ENCODE measurements at regions not wholly inside any gene's neighbourhood (a gene's known extent, or its start where the extent isn't known, plus 50 kb on each side); places are given as distances from the start of the nearest gene placed in this dataset.

- no peaks in the 10 kb centered on the region for H3K27me3 ChIP-seq (ENCODE audit: insufficient read depth, poor library complexity, severe bottlenecking)
- no peak overlapping the region for H3K4me3 ChIP-seq (replicated peaks; ENCODE audit: insufficient read depth, low read length)
- DNase-seq (ENCODE audit: low read depth in 1 of 2, low spot score in 1 of 2) = no peak
- H3K27ac ChIP-seq (replicated peaks) = no peak overlapping the region
- TF ChIP-seq CTCF (IDR thresholded peaks at IDR 0.05; ENCODE audit: insufficient read depth, low read length) = no peak
- no peak for TF ChIP-seq REST (IDR thresholded peaks at IDR 0.05; ENCODE audit: insufficient replicate concordance, low read depth)
- TF ChIP-seq GABPA (IDR thresholded peaks at IDR 0.05; ENCODE audit: low read depth) = no peak
- no peak for TF ChIP-seq SPI1 (IDR thresholded peaks at IDR 0.05; ENCODE audit: borderline replicate concordance, low read depth)
- no peak for TF ChIP-seq POLR2AphosphoS5 (IDR thresholded peaks at IDR 0.05; ENCODE audit: low read depth)
These were observed 367.9 kb downstream of the PREX1 start for GRCh38 chr20:48459722-48460395.

GRCh38 chr20:48458601-48459385 is 369.0 kb downstream of the PREX1 start:
- TF ChIP-seq SPI1 (IDR thresholded peaks at IDR 0.05; ENCODE audit: borderline replicate concordance, low read depth) (no peak), CTCF (IDR thresholded peaks at IDR 0.05; ENCODE audit: insufficient read depth, low read length) (no peak), POLR2AphosphoS5 (IDR thresholded peaks at IDR 0.05; ENCODE audit: low read depth) (no peak), GABPA (IDR thresholded peaks at IDR 0.05; ENCODE audit: low read depth) (no peak), REST (IDR thresholded peaks at IDR 0.05; ENCODE audit: insufficient replicate concordance, low read depth) (no peak)
- Histone ChIP-seq H3K27me3 (ENCODE audit: insufficient read depth, poor library complexity, severe bottlenecking) (no peaks in the 10 kb centered on the region), H3K4me3 (replicated peaks; ENCODE audit: insufficient read depth, low read length) (no peak overlapping the region), H3K27ac (replicated peaks) (no peak overlapping the region)
- no peak for DNase-seq (ENCODE audit: low read depth in 1 of 2, low spot score in 1 of 2)

- DNase-seq (ENCODE audit: low read depth in 1 of 2, low spot score in 1 of 2) = no peak
- Histone ChIP-seq H3K4me3 (replicated peaks; ENCODE audit: insufficient read depth, low read length) (no peak overlapping the region), H3K27me3 (ENCODE audit: insufficient read depth, poor library complexity, severe bottlenecking) (no peaks in the 10 kb centered on the region), H3K27ac (replicated peaks) (no peak overlapping the region)
- TF ChIP-seq SPI1 (IDR thresholded peaks at IDR 0.05; ENCODE audit: borderline replicate concordance, low read depth) = no peak
- no peak for TF ChIP-seq POLR2AphosphoS5 (IDR thresholded peaks at IDR 0.05; ENCODE audit: low read depth)
- TF ChIP-seq GABPA (IDR thresholded peaks at IDR 0.05; ENCODE audit: low read depth) = no peak
- no peak for TF ChIP-seq REST (IDR thresholded peaks at IDR 0.05; ENCODE audit: insufficient replicate concordance, low read depth)
- no peak for TF ChIP-seq CTCF (IDR thresholded peaks at IDR 0.05; ENCODE audit: insufficient read depth, low read length)
These were observed 369.8 kb downstream of the PREX1 start for GRCh38 chr20:48458003-48458377.
